ENCODE measurements at regions not wholly inside any gene's neighbourhood (a gene's known extent, or its start where the extent isn't known, plus 50 kb on each side); places are given as distances from the start of the nearest gene placed in this dataset.

GRCh38 chr3:19792388-19792787 is 141.6 kb downstream of the EFHB start:
- Histone ChIP-seq H3K36me3 (no peaks in the 10 kb centered on the region), H3K9me3 (no peaks in the 10 kb centered on the region), H3K4me3 (no peak overlapping the region), H3K4me1 (no peaks in the 10 kb centered on the region), H3K27me3 (no peaks in the 10 kb centered on the region), H3K27ac (replicated peaks in 1 of 4) (no peak overlapping the region)
- TF ChIP-seq, protein P1, sequence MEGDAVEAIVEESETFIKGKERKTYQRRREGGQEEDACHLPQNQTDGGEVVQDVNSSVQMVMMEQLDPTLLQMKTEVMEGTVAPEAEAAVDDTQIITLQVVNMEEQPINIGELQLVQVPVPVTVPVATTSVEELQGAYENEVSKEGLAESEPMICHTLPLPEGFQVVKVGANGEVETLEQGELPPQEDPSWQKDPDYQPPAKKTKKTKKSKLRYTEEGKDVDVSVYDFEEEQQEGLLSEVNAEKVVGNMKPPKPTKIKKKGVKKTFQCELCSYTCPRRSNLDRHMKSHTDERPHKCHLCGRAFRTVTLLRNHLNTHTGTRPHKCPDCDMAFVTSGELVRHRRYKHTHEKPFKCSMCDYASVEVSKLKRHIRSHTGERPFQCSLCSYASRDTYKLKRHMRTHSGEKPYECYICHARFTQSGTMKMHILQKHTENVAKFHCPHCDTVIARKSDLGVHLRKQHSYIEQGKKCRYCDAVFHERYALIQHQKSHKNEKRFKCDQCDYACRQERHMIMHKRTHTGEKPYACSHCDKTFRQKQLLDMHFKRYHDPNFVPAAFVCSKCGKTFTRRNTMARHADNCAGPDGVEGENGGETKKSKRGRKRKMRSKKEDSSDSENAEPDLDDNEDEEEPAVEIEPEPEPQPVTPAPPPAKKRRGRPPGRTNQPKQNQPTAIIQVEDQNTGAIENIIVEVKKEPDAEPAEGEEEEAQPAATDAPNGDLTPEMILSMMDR (IDR thresholded peaks at IDR 0.05) = no peak
- TF ChIP-seq POLR2A (IDR thresholded peaks at IDR 0.05; ENCODE audit: low read depth) = no peak
- no peak for TF ChIP-seq EP300 (IDR thresholded peaks at IDR 0.05)
- TF ChIP-seq POLR2AphosphoS5 (IDR thresholded peaks at IDR 0.05) = no peak
- 92% methylated on average over 4 of the region's 4 CpGs for WGBS
- no peak for DNase-seq (ENCODE audit: extremely low spot score)
- intact Hi-C loops (cut with DNase I) = no loop called here

- no peaks in the 10 kb centered on the region for H3K27me3 ChIP-seq
- 57% methylated on average over 3 of the region's 3 CpGs for WGBS
- TF ChIP-seq, protein P1 (IDR thresholded peaks at IDR 0.05) = no peak
- TF ChIP-seq POLR2A (IDR thresholded peaks at IDR 0.05; ENCODE audit: low read depth) = no peak
- TF ChIP-seq EP300 (IDR thresholded peaks at IDR 0.05) = no peak
- no peak for TF ChIP-seq POLR2AphosphoS5 (IDR thresholded peaks at IDR 0.05)
- DNase-seq (ENCODE audit: extremely low spot score) = no peak
- no peaks in the 10 kb centered on the region for H3K36me3 ChIP-seq
- no peaks in the 10 kb centered on the region for H3K4me1 ChIP-seq
- H3K9me3 ChIP-seq = no peaks in the 10 kb centered on the region
- intact Hi-C loops (cut with DNase I) = no loop called here
- H3K27ac ChIP-seq (replicated peaks in 1 of 4) = no peak overlapping the region
- no peak overlapping the region for H3K4me3 ChIP-seq
Observed at GRCh38 chr3:19775765-19776164, 158.3 kb downstream of the EFHB start.

DNA sequence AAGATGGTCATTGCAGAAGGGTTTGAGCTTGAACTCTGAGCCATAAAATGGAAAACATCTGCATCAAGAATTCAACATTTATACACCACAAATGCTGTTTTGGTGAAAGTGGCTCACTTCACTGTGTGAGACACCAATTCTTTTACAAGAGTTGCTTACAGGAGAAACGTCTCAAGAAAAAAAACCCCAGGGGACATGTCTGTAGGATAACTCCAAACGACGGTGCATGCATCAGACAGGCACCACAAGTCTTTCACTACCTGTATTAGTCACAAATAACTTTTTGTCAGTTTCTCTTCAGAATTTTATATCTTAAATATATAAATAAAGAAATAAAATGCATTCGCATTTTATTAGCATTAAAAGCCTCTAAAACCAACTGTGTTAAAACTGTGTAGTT is 164.3 kb downstream of the EFHB start:
- TF ChIP-seq, protein P1 (IDR thresholded peaks at IDR 0.05) = no peak
- no peak for TF ChIP-seq POLR2AphosphoS5 (IDR thresholded peaks at IDR 0.05)
- no peak for TF ChIP-seq POLR2A (IDR thresholded peaks at IDR 0.05; ENCODE audit: low read depth)
- TF ChIP-seq EP300 (IDR thresholded peaks at IDR 0.05) = no peak
- DNase-seq (ENCODE audit: extremely low spot score) = no peak
- H3K27ac ChIP-seq (replicated peaks in 1 of 4) = no peak overlapping the region
- H3K9me3 ChIP-seq = no peaks in the 10 kb centered on the region
- no peaks in the 10 kb centered on the region for H3K27me3 ChIP-seq
- intact Hi-C loops (cut with DNase I) = no loop called here
- H3K4me3 ChIP-seq = no peak overlapping the region
- no peaks in the 10 kb centered on the region for H3K4me1 ChIP-seq
- no peaks in the 10 kb centered on the region for H3K36me3 ChIP-seq
- 64% methylated on average over 4 of the region's 4 CpGs for WGBS

GRCh38 chr3:19765954-19766353 is 168.1 kb downstream of the EFHB start:
- no peaks in the 10 kb centered on the region for H3K9me3 ChIP-seq
- H3K36me3 ChIP-seq = no peaks in the 10 kb centered on the region
- TF ChIP-seq EP300 (IDR thresholded peaks at IDR 0.05) (no peak), POLR2A (IDR thresholded peaks at IDR 0.05; ENCODE audit: low read depth) (no peak), POLR2AphosphoS5 (IDR thresholded peaks at IDR 0.05) (no peak)
- TF ChIP-seq, protein P1 (IDR thresholded peaks at IDR 0.05) = no peak
- intact Hi-C loops (cut with DNase I) = no loop called here
- no peak for DNase-seq (ENCODE audit: extremely low spot score)
- no peaks in the 10 kb centered on the region for H3K27me3 ChIP-seq
- H3K4me3 ChIP-seq = no peak overlapping the region
- 80% methylated on average over 3 of the region's 3 CpGs for WGBS
- no peaks in the 10 kb centered on the region for H3K4me1 ChIP-seq
- no peak overlapping the region for H3K27ac ChIP-seq (replicated peaks in 1 of 4)

- no peak for DNase-seq (ENCODE audit: extremely low spot score)
- H3K27me3 ChIP-seq = no peaks in the 10 kb centered on the region
- intact Hi-C loops (cut with DNase I) = no loop called here
- H3K36me3 ChIP-seq = no peaks in the 10 kb centered on the region
- no peak overlapping the region for H3K4me3 ChIP-seq
- H3K4me1 ChIP-seq = no peaks in the 10 kb centered on the region
- no peak overlapping the region for H3K27ac ChIP-seq (replicated peaks in 1 of 4)
- H3K9me3 ChIP-seq = no peaks in the 10 kb centered on the region
- no peak for TF ChIP-seq POLR2AphosphoS5 (IDR thresholded peaks at IDR 0.05)
- no peak for TF ChIP-seq EP300 (IDR thresholded peaks at IDR 0.05)
- TF ChIP-seq, protein P1 (IDR thresholded peaks at IDR 0.05) = no peak
- TF ChIP-seq POLR2A (IDR thresholded peaks at IDR 0.05; ENCODE audit: low read depth) = no peak
Observed at GRCh38 chr3:19757773-19758172, 176.2 kb downstream of the EFHB start.
